ENCODE measurements at regions not wholly inside any gene's neighbourhood (a gene's known extent, or its start where the extent isn't known, plus 50 kb on each side); places are given as distances from the start of the nearest gene placed in this dataset.

- TF ChIP-seq, protein P1, sequence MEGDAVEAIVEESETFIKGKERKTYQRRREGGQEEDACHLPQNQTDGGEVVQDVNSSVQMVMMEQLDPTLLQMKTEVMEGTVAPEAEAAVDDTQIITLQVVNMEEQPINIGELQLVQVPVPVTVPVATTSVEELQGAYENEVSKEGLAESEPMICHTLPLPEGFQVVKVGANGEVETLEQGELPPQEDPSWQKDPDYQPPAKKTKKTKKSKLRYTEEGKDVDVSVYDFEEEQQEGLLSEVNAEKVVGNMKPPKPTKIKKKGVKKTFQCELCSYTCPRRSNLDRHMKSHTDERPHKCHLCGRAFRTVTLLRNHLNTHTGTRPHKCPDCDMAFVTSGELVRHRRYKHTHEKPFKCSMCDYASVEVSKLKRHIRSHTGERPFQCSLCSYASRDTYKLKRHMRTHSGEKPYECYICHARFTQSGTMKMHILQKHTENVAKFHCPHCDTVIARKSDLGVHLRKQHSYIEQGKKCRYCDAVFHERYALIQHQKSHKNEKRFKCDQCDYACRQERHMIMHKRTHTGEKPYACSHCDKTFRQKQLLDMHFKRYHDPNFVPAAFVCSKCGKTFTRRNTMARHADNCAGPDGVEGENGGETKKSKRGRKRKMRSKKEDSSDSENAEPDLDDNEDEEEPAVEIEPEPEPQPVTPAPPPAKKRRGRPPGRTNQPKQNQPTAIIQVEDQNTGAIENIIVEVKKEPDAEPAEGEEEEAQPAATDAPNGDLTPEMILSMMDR (conservative IDR thresholded peaks at IDR 0.05) = peak; percentile 92
- TF ChIP-seq EZH2 (IDR thresholded peaks at IDR 0.05; ENCODE audit: low read depth) = no peak
Observed at GRCh38 chr17:70636517-70637133, 467.3 kb downstream of the KCNJ2 start.

All from PC-9 (cell line).